ENCODE measurements at regions not wholly inside any gene's neighbourhood (a gene's known extent, or its start where the extent isn't known, plus 50 kb on each side); places are given as distances from the start of the nearest gene placed in this dataset.

DNA sequence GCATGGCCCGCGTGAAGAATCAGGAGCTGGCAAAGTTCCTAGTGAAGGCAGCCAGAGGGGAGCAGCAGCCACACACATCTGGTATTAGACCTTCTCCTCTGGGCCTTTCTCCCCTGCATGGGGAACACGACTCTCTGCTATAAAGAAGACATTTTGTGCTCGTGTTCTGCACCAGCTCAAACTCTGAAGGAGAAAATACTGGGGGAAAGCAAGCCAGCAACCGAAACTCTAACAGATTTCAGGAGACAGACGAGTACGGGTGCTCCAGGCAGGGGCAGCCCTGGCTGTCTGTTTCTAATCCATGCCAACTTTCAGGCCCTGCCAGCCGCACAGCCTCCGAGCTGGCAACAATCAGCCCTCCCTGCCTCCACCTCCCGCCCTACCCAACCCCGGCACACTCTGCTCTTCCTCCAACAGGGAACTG is 296.3 kb downstream of the BRD1 start:
- no peak for TF ChIP-seq POLR2A (IDR thresholded peaks at IDR 0.05)
- TF ChIP-seq, protein P1, sequence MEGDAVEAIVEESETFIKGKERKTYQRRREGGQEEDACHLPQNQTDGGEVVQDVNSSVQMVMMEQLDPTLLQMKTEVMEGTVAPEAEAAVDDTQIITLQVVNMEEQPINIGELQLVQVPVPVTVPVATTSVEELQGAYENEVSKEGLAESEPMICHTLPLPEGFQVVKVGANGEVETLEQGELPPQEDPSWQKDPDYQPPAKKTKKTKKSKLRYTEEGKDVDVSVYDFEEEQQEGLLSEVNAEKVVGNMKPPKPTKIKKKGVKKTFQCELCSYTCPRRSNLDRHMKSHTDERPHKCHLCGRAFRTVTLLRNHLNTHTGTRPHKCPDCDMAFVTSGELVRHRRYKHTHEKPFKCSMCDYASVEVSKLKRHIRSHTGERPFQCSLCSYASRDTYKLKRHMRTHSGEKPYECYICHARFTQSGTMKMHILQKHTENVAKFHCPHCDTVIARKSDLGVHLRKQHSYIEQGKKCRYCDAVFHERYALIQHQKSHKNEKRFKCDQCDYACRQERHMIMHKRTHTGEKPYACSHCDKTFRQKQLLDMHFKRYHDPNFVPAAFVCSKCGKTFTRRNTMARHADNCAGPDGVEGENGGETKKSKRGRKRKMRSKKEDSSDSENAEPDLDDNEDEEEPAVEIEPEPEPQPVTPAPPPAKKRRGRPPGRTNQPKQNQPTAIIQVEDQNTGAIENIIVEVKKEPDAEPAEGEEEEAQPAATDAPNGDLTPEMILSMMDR (IDR thresholded peaks at IDR 0.05) = no peak

Data from esophagus squamous epithelium (tissue), 4 donors.